H1 (cell line): ENCODE measurements at regions not wholly inside any gene's neighbourhood (a gene's known extent, or its start where the extent isn't known, plus 50 kb on each side); places are given as distances from the start of the nearest gene placed in this dataset.

Experiments
- CTCF ChIA-PET: fragments of 300-600 bp; sonication (Branson Sonifier 250); formaldehyde crosslinking; loops from one replicate; lab custom pipeline; 2021; ENCODE audit not compliant: partially characterized antibody; lab: Charles Lee
- POLR2A ChIA-PET: fragments of 300-600 bp; sonication (Branson Sonifier 250); formaldehyde crosslinking; loops from one replicate; lab custom pipeline; 2021; ENCODE audit warnings: inconsistent platforms; ENCODE audit not compliant: partially characterized antibody; lab: Charles Lee
- DNase-seq, 2 experiments: peaks; one replicate each; pipeline versions ENCODE4 v3.0.0 to v3.0.0-alpha.2; 2010 to 2022; ENCODE audit warnings: low spot score in 2 of 2, low read depth in 1 of 2, mixed read lengths in 1 of 2
- FAIRE-seq: peaks from 2 replicates; lab custom pipeline; 2011; peaks lifted over from hg19 to GRCh38; lab: Jason Lieb, UNC
- H2AFZ ChIP-seq: 2 replicates; pipeline ENCODE4 v1.8.1; 2012; ENCODE audit warnings: low read length, inconsistent platforms
- H2AK5ac ChIP-seq: 2 replicates; pipeline ENCODE4 v1.6.1; 2013; ENCODE audit warnings: low read depth, low read length
- H2BK120ac ChIP-seq: replicated peaks from 2 replicates; pipeline ENCODE3; 2013; ENCODE audit warnings: low read depth, low read length, inconsistent platforms
- H2BK12ac ChIP-seq: 2 replicates; pipeline ENCODE4 v1.6.1; 2013; ENCODE audit warnings: low read depth, low read length
- H2BK15ac ChIP-seq: 2 replicates; pipeline ENCODE4 v1.6.1; 2013; ENCODE audit warnings: low read length
- H2BK20ac ChIP-seq: 2 replicates; pipeline ENCODE4 v1.6.1; 2013; ENCODE audit warnings: low read length
- H2BK5ac ChIP-seq: 2 replicates; pipeline ENCODE4 v1.6.1; 2013; ENCODE audit warnings: low read depth, low read length
- H3K14ac ChIP-seq: 2 replicates; pipeline ENCODE4 v1.6.1; 2013; ENCODE audit warnings: inconsistent platforms; ENCODE audit not compliant: insufficient read length
- H3K18ac ChIP-seq: 2 replicates; pipeline ENCODE4 v1.6.1; 2013; ENCODE audit warnings: low read length; ENCODE audit errors: extremely low read depth
- H3K23ac ChIP-seq: 2 replicates; pipeline ENCODE4 v1.6.1; 2013; ENCODE audit warnings: inconsistent platforms; ENCODE audit not compliant: insufficient read length
- H3K23me2 ChIP-seq: 2 replicates; pipeline ENCODE4 v1.6.1; 2013; ENCODE audit warnings: low read depth, low read length
- H3K27ac ChIP-seq: 2 replicates; pipeline ENCODE4 v1.6.1; 2011; ENCODE audit warnings: low read depth, low read length, inconsistent platforms
- H3K27me3 ChIP-seq, 4 experiments: replicated peaks in 1 of 4; 1 replicate in 1 of 4; 2 replicates in 3 of 4; pipeline versions ENCODE4 v1.6.1 to v1.8.1; 2011 to 2013; ENCODE audit warnings: low read length in 3 of 4, mild to moderate bottlenecking in 3 of 4, inconsistent platforms in 2 of 4, mixed read lengths in 2 of 4, moderate library complexity in 1 of 4; ENCODE audit not compliant: control insufficient read depth in 3 of 4, insufficient read depth in 3 of 4; ENCODE audit errors: extremely low read depth in 1 of 4
- H3K36me3 ChIP-seq, 4 experiments: 2 replicates each; pipeline versions ENCODE4 v1.6.1 to v1.8.1; 2011 to 2013; ENCODE audit warnings: mild to moderate bottlenecking in 4 of 4, low read length in 3 of 4, moderate library complexity in 2 of 4, control low read depth in 1 of 4, inconsistent platforms in 1 of 4; ENCODE audit not compliant: insufficient read depth in 4 of 4, control insufficient read depth in 2 of 4
- H3K4ac ChIP-seq: replicated peaks from 2 replicates; pipeline ENCODE3; 2013; ENCODE audit warnings: low read length, low read depth, mixed read lengths, inconsistent platforms; ENCODE audit not compliant: insufficient read length
- H3K4me1 ChIP-seq, 4 experiments: replicated peaks in 1 of 4; 1 replicate in 1 of 4; 2 replicates in 3 of 4; pipeline versions ENCODE4 v1.6.1 to v1.8.1; 2011 to 2013; ENCODE audit warnings: low read length in 3 of 4, inconsistent platforms in 2 of 4, mixed read lengths in 1 of 4; ENCODE audit not compliant: insufficient read depth in 4 of 4, control insufficient read depth in 3 of 4
- H3K4me2 ChIP-seq, 2 experiments: 2 replicates each; pipeline versions ENCODE4 v1.6.1 to v1.8.1; 2011 to 2013; ENCODE audit warnings: low read depth in 2 of 2, low read length in 2 of 2, control low read depth in 1 of 2, inconsistent platforms in 1 of 2, mild to moderate bottlenecking in 1 of 2; ENCODE audit not compliant: insufficient read depth in 1 of 2
- H3K4me3 ChIP-seq, 4 experiments: fragments of 200-600, 300-600 bp in 1 of 4; sonication (generic), shearing (Covaris generic), sonication (Bioruptor Twin) in 1 of 4; 2 replicates each; pipeline versions ENCODE4 v1.5.1 to v1.8.1; 2011 to 2016; ENCODE audit warnings: low read length in 4 of 4, low read depth in 3 of 4, control low read depth in 2 of 4, inconsistent platforms in 2 of 4, mild to moderate bottlenecking in 2 of 4, mixed read lengths in 1 of 4, moderate library complexity in 1 of 4; ENCODE audit not compliant: insufficient read depth in 2 of 4; ENCODE audit errors: extremely low read depth in 1 of 4
- H3K56ac ChIP-seq: replicated peaks from 2 replicates; pipeline ENCODE3; 2013; ENCODE audit warnings: low read depth, mild to moderate bottlenecking, mixed read lengths, low read length, inconsistent platforms; ENCODE audit not compliant: insufficient read length
- H3K79me1 ChIP-seq: 2 replicates; pipeline ENCODE4 v1.6.1; 2013; ENCODE audit warnings: low read depth, low read length, control low read depth
- H3K79me2 ChIP-seq, 2 experiments: 2 replicates each; pipeline versions ENCODE4 v1.6.1 to v1.8.1; 2012 to 2013; ENCODE audit warnings: low read length in 2 of 2, mild to moderate bottlenecking in 2 of 2, inconsistent platforms in 1 of 2; ENCODE audit not compliant: insufficient read depth in 2 of 2, control insufficient read depth in 1 of 2
- H3K9ac ChIP-seq, 4 experiments: replicated peaks in 1 of 4; 1 replicate in 1 of 4; 2 replicates in 3 of 4; pipeline versions ENCODE4 v1.6.1 to v1.8.1; 2011 to 2013; ENCODE audit warnings: low read depth in 3 of 4, low read length in 3 of 4, control low read depth in 2 of 4, mild to moderate bottlenecking in 2 of 4, moderate library complexity in 2 of 4, inconsistent platforms in 1 of 4; ENCODE audit errors: extremely low read depth in 1 of 4
- H3K9me3 ChIP-seq, 2 experiments: 2 replicates each; pipeline versions ENCODE4 v1.6.1 to v1.8.1; 2012 to 2013; ENCODE audit warnings: mild to moderate bottlenecking in 2 of 2, moderate library complexity in 2 of 2, control low read depth in 1 of 2, inconsistent platforms in 1 of 2, low read depth in 1 of 2, low read length in 1 of 2, mixed read lengths in 1 of 2; ENCODE audit not compliant: insufficient read depth in 2 of 2
- H4K20me1 ChIP-seq, 2 experiments: replicated peaks in 1 of 2; 2 replicates each; pipeline versions ENCODE3 to v1.8.1; 2011 to 2013; ENCODE audit warnings: inconsistent platforms in 2 of 2, low read length in 2 of 2, mild to moderate bottlenecking in 1 of 2; ENCODE audit not compliant: insufficient read depth in 2 of 2, control insufficient read depth in 1 of 2
- H4K5ac ChIP-seq: 2 replicates; pipeline ENCODE4 v1.6.1; 2013; ENCODE audit warnings: low read length, low read depth, mixed read lengths, inconsistent platforms; ENCODE audit not compliant: insufficient read length
- H4K8ac ChIP-seq: 2 replicates; pipeline ENCODE4 v1.8.0; 2013; ENCODE audit warnings: mild to moderate bottlenecking, moderate library complexity, low read length, inconsistent platforms; ENCODE audit not compliant: insufficient read depth; ENCODE audit errors: extremely low read depth
- H4K91ac ChIP-seq: replicated peaks from 2 replicates; pipeline ENCODE3; 2013; ENCODE audit warnings: low read length, mixed read lengths, inconsistent platforms; ENCODE audit not compliant: insufficient read length
- ATF2 ChIP-seq: IDR thresholded peaks from 2 replicates; pipeline ENCODE4 v1.6.1; 2012; ENCODE audit warnings: low read length, inconsistent platforms
- CHD1 ChIP-seq: IDR thresholded peaks from 2 replicates; pipeline ENCODE4 v1.6.1; 2012; ENCODE audit warnings: low read depth, low read length, improper control_type of control experiment
- CTCF ChIP-seq, 3 experiments: IDR thresholded peaks; 1 replicate in 2 of 3; 2 replicates in 1 of 3; pipeline versions ENCODE4 v1.5.1 to v1.6.1; 2011; ENCODE audit warnings: low read length in 3 of 3, mild to moderate bottlenecking in 3 of 3, inconsistent platforms in 2 of 3, low read depth in 1 of 3, moderate library complexity in 1 of 3; ENCODE audit not compliant: insufficient read depth in 1 of 3; ENCODE audit errors: control extremely low read depth in 1 of 3
- JUND ChIP-seq: IDR thresholded peaks from 2 replicates; pipeline ENCODE4 v1.6.1; 2011; ENCODE audit warnings: mild to moderate bottlenecking, improper control_type of control experiment, low read length
- MAX ChIP-seq: IDR thresholded peaks from 2 replicates; pipeline ENCODE4 v1.6.1; 2012; ENCODE audit warnings: inconsistent platforms
- NRF1 ChIP-seq: IDR thresholded peaks from 2 replicates; pipeline ENCODE4 v1.6.1; 2011; ENCODE audit warnings: mild to moderate bottlenecking, low read depth, low read length, improper control_type of control experiment
- RAD21 ChIP-seq, 2 experiments: IDR thresholded peaks in 1 of 2; conservative IDR thresholded peaks in 1 of 2; 2 replicates each; pipeline ENCODE4 v1.6.1; 2011; ENCODE audit warnings: low read depth in 2 of 2, low read length in 2 of 2, improper control_type of control experiment in 1 of 2, inconsistent platforms in 1 of 2, mild to moderate bottlenecking in 1 of 2, moderate library complexity in 1 of 2
- WGBS, 2 experiments: shearing (Covaris generic) in 1 of 2; methylation state at CpG; one replicate each; pipeline versions ENCODE4 v1.1.6 to v1.1.7; 2013 to 2015; ENCODE audit warnings: low lambda C conversion rate in 2 of 2, mixed read lengths in 2 of 2, inconsistent platforms in 1 of 2, low coverage in 1 of 2, missing lambda C conversion rate in 1 of 2; ENCODE audit not compliant: insufficient replicate concordance in 2 of 2, insufficient coverage in 1 of 2, insufficient read length in 1 of 2; ENCODE audit errors: extremely low coverage in 1 of 2, missing lambda C conversion rate in 1 of 2; 5-methylcytosine and 5-hydroxymethylcytosine counted together

GRCh38 chr1:82483146-82483545 lies 682.4 kb downstream of the ADGRL2 start:
- no peak overlapping the region for H3K23ac ChIP-seq
- no peaks in the 10 kb centered on the region for H4K20me1 ChIP-seq
- H3K18ac ChIP-seq: no peak overlapping the region
- peaks cover 0 to 11% (median 6%) of the 10 kb centered on the region in 4 experiments; a peak in 4 of 7 replicates for H3K4me1 ChIP-seq
- no peaks in the 10 kb centered on the region for H3K27me3 ChIP-seq
- H4K8ac ChIP-seq: no peak overlapping the region
- peak overlapping the region; percentile 53 for H2BK12ac ChIP-seq
- peak in 1 of 2 experiments; percentile 1 for DNase-seq
- WGBS, 2 experiments: 81% methylated on average over 5 of the region's 5 CpGs; no CpG with 5 or more reads in 1 of the 2 experiments
- no peak overlapping the region for H2AK5ac ChIP-seq
- H2BK5ac ChIP-seq: no peak overlapping the region; the same call in 1 of the 2 replicates
- H3K14ac ChIP-seq: no peak overlapping the region
- CTCF ChIA-PET: interaction anchor here (1.3 kb wide), 1 partner anchor 10 kb away, joined by 3 read pairs; no protein-coding TSS in a partner anchor
- H3K56ac ChIP-seq: no peak overlapping the region
- POLR2A ChIA-PET: no interaction called here
- TF ChIP-seq ATF2 (no peak), NRF1 (no peak), CTCF (IDR thresholded peaks at IDR 0.05; ENCODE audit: control extremely low read depth in 1 of 3, insufficient read depth in 1 of 3, low read depth in 1 of 3, low read length in 3 of 3) (peak in 1 of 3 experiments; percentile 11; a peak in 1 of 4 replicates), JUND (peak; percentile 12; the same call in 1 of the 2 replicates), RAD21 (IDR thresholded peaks at IDR 0.05 in 1 of 2, conservative IDR thresholded peaks at IDR 0.05 in 1 of 2; ENCODE audit: low read depth in 2 of 2, low read length in 2 of 2) (peak; percentile 4 to 16; a peak in 1 of 4 replicates), MAX (0 out of 2 replicates have a peak, but pooled peaks have one; percentile 26), CHD1 (no peak)
- H2BK120ac ChIP-seq: peak overlapping the region; percentile 1
- no peak overlapping the region for H3K27ac ChIP-seq
- H3K4me2 ChIP-seq: no peak overlapping the region
- no peak overlapping the region for H3K9ac ChIP-seq
- no peak overlapping the region for H2BK15ac ChIP-seq
- H3K4ac ChIP-seq: no peak overlapping the region
- no peaks in the 10 kb centered on the region for H3K36me3 ChIP-seq
- H2AFZ ChIP-seq: peak overlapping the region; percentile 58; the same call in 1 of the 2 replicates
- H3K79me2 ChIP-seq: no peaks in the 10 kb centered on the region
- H3K4me3 ChIP-seq: no peak overlapping the region
- H4K91ac ChIP-seq: peak overlapping the region; percentile 75
- no peaks in the 10 kb centered on the region for H3K79me1 ChIP-seq
- FAIRE-seq: peak; percentile 45
- peak overlapping the region; percentile 62; the same call in 1 of the 2 replicates for H2BK20ac ChIP-seq
- H3K9me3 ChIP-seq: no peaks in the 10 kb centered on the region
- H3K23me2 ChIP-seq: no peaks in the 10 kb centered on the region
- no peak overlapping the region for H4K5ac ChIP-seq
